GM12878 (cell line): ENCODE measurements at regions not wholly inside any gene's neighbourhood (a gene's known extent, or its start where the extent isn't known, plus 50 kb on each side); places are given as distances from the start of the nearest gene placed in this dataset.

Experiments
- ATAC-seq: fragments of 200-7000 bp; cut with Tn5 transposase; 3 replicates; pipeline ENCODE4 v1.9.1; 2020; ENCODE audit warnings: mild to moderate bottlenecking, moderate library complexity
- BruUV-seq: library from RNA; stranded (reverse); fragments of 400-500 nt; replicated peaks from 2 replicates; lab custom pipeline; 2021; lab: Mats Ljungman, UMichigan
- CTCF ChIA-PET: fragments of 300-600 bp; sonication (Branson Sonifier 250); formaldehyde crosslinking; extraction: SDS; loops from one replicate; lab custom pipeline; 2021; ENCODE audit warnings: inconsistent platforms; lab: Yijun Ruan, JAX
- POLR2A ChIA-PET: fragments of 350-600 bp; formaldehyde crosslinking; extraction: SDS; loops from one replicate; lab custom pipeline; 2021; ENCODE audit warnings: inconsistent platforms; lab: Charles Lee
- RAD21 ChIA-PET: fragments of 300-600 bp; sonication (Branson Sonifier 250); formaldehyde crosslinking; loops from one replicate; lab custom pipeline; 2023; ENCODE audit warnings: antibody characterized with exemption; ENCODE audit not compliant: unreplicated experiment; lab: Charles Lee
- SMC1A ChIA-PET: fragments of 300-600 bp; sonication (Branson Sonifier 250); formaldehyde crosslinking; loops from one replicate; lab custom pipeline; 2023; ENCODE audit not compliant: unreplicated experiment, uncharacterized antibody; lab: Charles Lee
- DNase-seq: peaks from one replicate; pipeline ENCODE4 v3.0.0-alpha.2; 2011; ENCODE audit warnings: low read depth, low spot score
- FAIRE-seq: peaks from 3 replicates; lab custom pipeline; 2011; peaks lifted over from hg19 to GRCh38; lab: Jason Lieb, UNC
- H2AFZ ChIP-seq: 2 replicates; pipeline ENCODE4 v1.6.0; 2011; ENCODE audit warnings: low read depth, low read length, control low read depth; ENCODE audit not compliant: control insufficient read depth
- H3K27ac ChIP-seq: 2 replicates; pipeline ENCODE4 v1.5.1; 2011; ENCODE audit warnings: control low read depth; ENCODE audit not compliant: control insufficient read depth, insufficient read depth
- H3K27me3 ChIP-seq, 2 experiments: replicated peaks in 1 of 2; 2 replicates each; pipeline versions ENCODE4 v1.6.0 to v1.6.1; 2011; ENCODE audit warnings: low read length in 1 of 2; ENCODE audit not compliant: control insufficient read depth in 2 of 2, insufficient read depth in 2 of 2
- H3K36me3 ChIP-seq, 2 experiments: 2 replicates each; pipeline ENCODE4 v1.5.1; 2011; ENCODE audit warnings: low read length in 1 of 2; ENCODE audit not compliant: control insufficient read depth in 2 of 2, insufficient read depth in 2 of 2
- H3K4me1 ChIP-seq: 2 replicates; pipeline ENCODE4 v1.6.1; 2011; ENCODE audit warnings: mild to moderate bottlenecking, low read length, moderate library complexity, mixed read lengths; ENCODE audit not compliant: control insufficient read depth, insufficient read depth
- H3K4me2 ChIP-seq: 2 replicates; pipeline ENCODE4 v1.6.0; 2011; ENCODE audit warnings: control low read depth; ENCODE audit not compliant: control insufficient read depth, insufficient read depth
- H3K4me3 ChIP-seq: fragments of 200-600 bp; sonication (generic); 2 replicates; pipeline ENCODE4 v1.5.1; 2016
- H3K79me2 ChIP-seq: 2 replicates; pipeline ENCODE4 v1.6.0; 2011; ENCODE audit warnings: low read length; ENCODE audit not compliant: control insufficient read depth, insufficient read depth
- H3K9ac ChIP-seq: 2 replicates; pipeline ENCODE4 v1.8.0; 2011; ENCODE audit warnings: low read length, control low read depth, mixed read lengths; ENCODE audit not compliant: control insufficient read depth, insufficient read depth
- H3K9me3 ChIP-seq: replicated peaks from 3 replicates; pipeline ENCODE4 v1.5.1; 2011; ENCODE audit warnings: mild to moderate bottlenecking, low read length; ENCODE audit not compliant: control insufficient read depth, insufficient read depth
- H4K20me1 ChIP-seq: 2 replicates; pipeline ENCODE4 v1.6.0; 2011; ENCODE audit not compliant: control insufficient read depth, insufficient read depth
- E2F8 ChIP-seq: fragments of 450-650 bp; IDR thresholded peaks from 2 replicates; pipeline ENCODE4 v1.6.1; 2018; ENCODE audit warnings: mild to moderate bottlenecking, low read depth, moderate library complexity; ENCODE audit not compliant: partially characterized antibody
- EZH2 ChIP-seq: IDR thresholded peaks from 2 replicates; pipeline ENCODE4 v1.6.1; 2012; ENCODE audit warnings: low read depth, mild to moderate bottlenecking, control low read depth, inconsistent platforms, low read length, borderline replicate concordance; ENCODE audit not compliant: control insufficient read depth
- KDM1A ChIP-seq: fragments of 200-600 bp; sonication (generic); IDR thresholded peaks from 2 replicates; pipeline ENCODE4 v1.6.1; 2016; ENCODE audit warnings: borderline replicate concordance
- NRF1 ChIP-seq: conservative IDR thresholded peaks from 2 replicates; pipeline ENCODE4 v1.6.1; 2011; ENCODE audit warnings: mild to moderate bottlenecking, low read depth, low read length, improper control_type of control experiment
- PBX3 ChIP-seq: IDR thresholded peaks from 2 replicates; pipeline ENCODE4 v1.6.1; 2011; ENCODE audit warnings: mild to moderate bottlenecking, low read depth, low read length, moderate library complexity; ENCODE audit not compliant: insufficient replicate concordance
- PRDM15 ChIP-seq: fragments of 450-650 bp; formaldehyde crosslinking; IDR thresholded peaks from 2 replicates; pipeline ENCODE4 v1.4.0; 2020; ENCODE audit warnings: mild to moderate bottlenecking, moderate library complexity
- SREBF2 ChIP-seq: IDR thresholded peaks from 2 replicates; pipeline ENCODE4 v1.6.1; 2012; ENCODE audit warnings: mild to moderate bottlenecking, low read length
- TCF7 ChIP-seq: IDR thresholded peaks from 2 replicates; pipeline ENCODE4 v1.6.1; 2014; ENCODE audit warnings: antibody characterized with exemption, borderline replicate concordance
- WGBS: methylation state at CpG from one replicate; pipeline ENCODE4 v1.1.6; 2016; ENCODE audit warnings: low lambda C conversion rate; ENCODE audit not compliant: insufficient replicate concordance, insufficient coverage; ENCODE audit errors: missing lambda C conversion rate; 5-methylcytosine and 5-hydroxymethylcytosine counted together
- in situ Hi-C: fragments of 300-500 bp; cut with MboI; formaldehyde crosslinking; loops from 9 replicates; pipeline ENCODE4 v1.14.3; 2018; ENCODE audit warnings: mixed read lengths
- intact Hi-C: fragments of 100-400 bp; cut with micrococcal nuclease; formaldehyde crosslinking; loops from one replicate; pipeline ENCODE4 v1.14.2; 2022; ENCODE audit not compliant: unreplicated experiment

- SMC1A ChIA-PET: no interaction called here
- intact Hi-C loops (no loop called here), in situ Hi-C loops (no loop called here)
- Histone ChIP-seq H3K79me2 (no peaks in the 10 kb centered on the region), H3K4me2 (no peak overlapping the region), H3K4me3 (no peak overlapping the region), H3K4me1 (no peaks in the 10 kb centered on the region), H3K27me3 (no peaks in the 10 kb centered on the region), H2AFZ (no peak overlapping the region), H4K20me1 (no peaks in the 10 kb centered on the region), H3K27ac (no peak overlapping the region), H3K36me3 (no peaks in the 10 kb centered on the region), H3K9me3 (no peaks in the 10 kb centered on the region), H3K9ac (no peak overlapping the region)
- POLR2A ChIA-PET: interaction anchor here (0.5 kb wide), 1 partner anchor 16 kb away, joined by 3 read pairs; no protein-coding TSS in a partner anchor
- CTCF ChIA-PET: no interaction called here
- no TSS peak for BruUV-seq
- 41% methylated on average over 1 of the region's 1 CpG for WGBS
- no peak for ATAC-seq
- DNase-seq: no peak
- no peak for FAIRE-seq
- TF ChIP-seq SREBF2: no peak
- TF ChIP-seq PRDM15 (CRISPR knock-in tag): no peak
- no peak for TF ChIP-seq NRF1
- no peak for TF ChIP-seq EZH2
- TF ChIP-seq KDM1A: no peak
- no peak for TF ChIP-seq E2F8
- TF ChIP-seq PBX3: no peak
- TF ChIP-seq TCF7: no peak
- RAD21 ChIA-PET: no interaction called here
These were observed 241.4 kb upstream of the SOX2 start for GRCh38 chr3:181470349-181470748.
